ENCODE measurements at regions not wholly inside any gene's neighbourhood (a gene's known extent, or its start where the extent isn't known, plus 50 kb on each side); places are given as distances from the start of the nearest gene placed in this dataset.

- TF ChIP-seq PRDM15 (CRISPR knock-in tag; IDR thresholded peaks at IDR 0.05) (no peak), ZSCAN18 (CRISPR knock-in tag; IDR thresholded peaks at IDR 0.05) (no peak), MAX (CRISPR knock-in tag; IDR thresholded peaks at IDR 0.05) (no peak), CREM (CRISPR knock-in tag; IDR thresholded peaks at IDR 0.05) (no peak), GABPB1 (CRISPR knock-in tag; IDR thresholded peaks at IDR 0.05) (no peak), SOX15 (CRISPR knock-in tag; IDR thresholded peaks at IDR 0.05) (no peak), NFE2L1 (CRISPR knock-in tag; IDR thresholded peaks at IDR 0.05) (no peak), ZNF423 (CRISPR knock-in tag; IDR thresholded peaks at IDR 0.05) (no peak), TEAD4 (CRISPR knock-in tag; IDR thresholded peaks at IDR 0.05) (no peak)
- TF ChIP-seq, protein P1, sequence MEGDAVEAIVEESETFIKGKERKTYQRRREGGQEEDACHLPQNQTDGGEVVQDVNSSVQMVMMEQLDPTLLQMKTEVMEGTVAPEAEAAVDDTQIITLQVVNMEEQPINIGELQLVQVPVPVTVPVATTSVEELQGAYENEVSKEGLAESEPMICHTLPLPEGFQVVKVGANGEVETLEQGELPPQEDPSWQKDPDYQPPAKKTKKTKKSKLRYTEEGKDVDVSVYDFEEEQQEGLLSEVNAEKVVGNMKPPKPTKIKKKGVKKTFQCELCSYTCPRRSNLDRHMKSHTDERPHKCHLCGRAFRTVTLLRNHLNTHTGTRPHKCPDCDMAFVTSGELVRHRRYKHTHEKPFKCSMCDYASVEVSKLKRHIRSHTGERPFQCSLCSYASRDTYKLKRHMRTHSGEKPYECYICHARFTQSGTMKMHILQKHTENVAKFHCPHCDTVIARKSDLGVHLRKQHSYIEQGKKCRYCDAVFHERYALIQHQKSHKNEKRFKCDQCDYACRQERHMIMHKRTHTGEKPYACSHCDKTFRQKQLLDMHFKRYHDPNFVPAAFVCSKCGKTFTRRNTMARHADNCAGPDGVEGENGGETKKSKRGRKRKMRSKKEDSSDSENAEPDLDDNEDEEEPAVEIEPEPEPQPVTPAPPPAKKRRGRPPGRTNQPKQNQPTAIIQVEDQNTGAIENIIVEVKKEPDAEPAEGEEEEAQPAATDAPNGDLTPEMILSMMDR (IDR thresholded peaks at IDR 0.05): no peak
- TF ChIP-seq, protein P2, sequence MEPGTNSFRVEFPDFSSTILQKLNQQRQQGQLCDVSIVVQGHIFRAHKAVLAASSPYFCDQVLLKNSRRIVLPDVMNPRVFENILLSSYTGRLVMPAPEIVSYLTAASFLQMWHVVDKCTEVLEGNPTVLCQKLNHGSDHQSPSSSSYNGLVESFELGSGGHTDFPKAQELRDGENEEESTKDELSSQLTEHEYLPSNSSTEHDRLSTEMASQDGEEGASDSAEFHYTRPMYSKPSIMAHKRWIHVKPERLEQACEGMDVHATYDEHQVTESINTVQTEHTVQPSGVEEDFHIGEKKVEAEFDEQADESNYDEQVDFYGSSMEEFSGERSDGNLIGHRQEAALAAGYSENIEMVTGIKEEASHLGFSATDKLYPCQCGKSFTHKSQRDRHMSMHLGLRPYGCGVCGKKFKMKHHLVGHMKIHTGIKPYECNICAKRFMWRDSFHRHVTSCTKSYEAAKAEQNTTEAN (CRISPR knock-in tag; IDR thresholded peaks at IDR 0.05): no peak
- TF ChIP-seq, protein P3, sequence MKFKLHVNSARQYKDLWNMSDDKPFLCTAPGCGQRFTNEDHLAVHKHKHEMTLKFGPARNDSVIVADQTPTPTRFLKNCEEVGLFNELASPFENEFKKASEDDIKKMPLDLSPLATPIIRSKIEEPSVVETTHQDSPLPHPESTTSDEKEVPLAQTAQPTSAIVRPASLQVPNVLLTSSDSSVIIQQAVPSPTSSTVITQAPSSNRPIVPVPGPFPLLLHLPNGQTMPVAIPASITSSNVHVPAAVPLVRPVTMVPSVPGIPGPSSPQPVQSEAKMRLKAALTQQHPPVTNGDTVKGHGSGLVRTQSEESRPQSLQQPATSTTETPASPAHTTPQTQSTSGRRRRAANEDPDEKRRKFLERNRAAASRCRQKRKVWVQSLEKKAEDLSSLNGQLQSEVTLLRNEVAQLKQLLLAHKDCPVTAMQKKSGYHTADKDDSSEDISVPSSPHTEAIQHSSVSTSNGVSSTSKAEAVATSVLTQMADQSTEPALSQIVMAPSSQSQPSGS (CRISPR knock-in tag; IDR thresholded peaks at IDR 0.05; ENCODE audit: borderline replicate concordance, low read depth): no peak
- TF ChIP-seq, protein P4, sequence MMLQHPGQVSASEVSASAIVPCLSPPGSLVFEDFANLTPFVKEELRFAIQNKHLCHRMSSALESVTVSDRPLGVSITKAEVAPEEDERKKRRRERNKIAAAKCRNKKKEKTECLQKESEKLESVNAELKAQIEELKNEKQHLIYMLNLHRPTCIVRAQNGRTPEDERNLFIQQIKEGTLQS (CRISPR knock-in tag; conservative IDR thresholded peaks at IDR 0.05): no peak
- TF ChIP-seq, protein P5, sequence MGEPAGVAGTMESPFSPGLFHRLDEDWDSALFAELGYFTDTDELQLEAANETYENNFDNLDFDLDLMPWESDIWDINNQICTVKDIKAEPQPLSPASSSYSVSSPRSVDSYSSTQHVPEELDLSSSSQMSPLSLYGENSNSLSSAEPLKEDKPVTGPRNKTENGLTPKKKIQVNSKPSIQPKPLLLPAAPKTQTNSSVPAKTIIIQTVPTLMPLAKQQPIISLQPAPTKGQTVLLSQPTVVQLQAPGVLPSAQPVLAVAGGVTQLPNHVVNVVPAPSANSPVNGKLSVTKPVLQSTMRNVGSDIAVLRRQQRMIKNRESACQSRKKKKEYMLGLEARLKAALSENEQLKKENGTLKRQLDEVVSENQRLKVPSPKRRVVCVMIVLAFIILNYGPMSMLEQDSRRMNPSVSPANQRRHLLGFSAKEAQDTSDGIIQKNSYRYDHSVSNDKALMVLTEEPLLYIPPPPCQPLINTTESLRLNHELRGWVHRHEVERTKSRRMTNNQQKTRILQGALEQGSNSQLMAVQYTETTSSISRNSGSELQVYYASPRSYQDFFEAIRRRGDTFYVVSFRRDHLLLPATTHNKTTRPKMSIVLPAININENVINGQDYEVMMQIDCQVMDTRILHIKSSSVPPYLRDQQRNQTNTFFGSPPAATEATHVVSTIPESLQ (CRISPR knock-in tag; IDR thresholded peaks at IDR 0.05): no peak
Measured at GRCh38 chr21:27647401-27647800, 680.5 kb upstream of the ADAMTS5 start.
